Femur (tissue), 1 donor: ENCODE measurements at regions not wholly inside any gene's neighbourhood (a gene's known extent, or its start where the extent isn't known, plus 50 kb on each side); places are given as distances from the start of the nearest gene placed in this dataset.
"Not testable (repeated sequence)": the region's sequence is repeated elsewhere in the genome, so short reads cannot be mapped to it uniquely, and the experiment has no call there.

Experiments used
- DNase-seq: peaks from one replicate; pipeline ENCODE4 v3.0.0-alpha.2; 2017

- DNase-seq: no peak
These were observed 179.9 kb upstream of the PFN2 start for GRCh38 chr3:150150633-150151032.

GRCh38 chr3:150149651-150150051 lies 179.0 kb upstream of the PFN2 start:
- DNase-seq: no peak

GRCh38 chr3:150148227-150148626 lies 177.5 kb upstream of the PFN2 start:
- no peak for DNase-seq

GRCh38 chr3:150147776-150148175 lies 177.1 kb upstream of the PFN2 start:
- DNase-seq: no peak

- DNase-seq: peak; percentile 51
These were observed 176.5 kb upstream of the PFN2 start for GRCh38 chr3:150146991-150147761.

GRCh38 chr3:150145659-150146058 lies 175.0 kb upstream of the PFN2 start:
- no peak for DNase-seq

GRCh38 chr3:150144191-150144708 lies 173.6 kb upstream of the PFN2 start:
- no peak for DNase-seq

- no peak for DNase-seq
These were observed 172.2 kb upstream of the PFN2 start for GRCh38 chr3:150142936-150143335.

GRCh38 chr3:150141790-150142326 lies 171.2 kb upstream of the PFN2 start:
- no peak for DNase-seq

- DNase-seq: no peak
These were observed 170.1 kb upstream of the PFN2 start for GRCh38 chr3:150140614-150141321.

GRCh38 chr3:150138824-150139223 lies 168.1 kb upstream of the PFN2 start:
- no peak for DNase-seq

- no peak for DNase-seq
These were observed 165.5 kb upstream of the PFN2 start for GRCh38 chr3:150136242-150136641.

GRCh38 chr3:150135287-150135721 lies 164.6 kb upstream of the PFN2 start:
- DNase-seq: no peak

GRCh38 chr3:150133293-150133692 lies 162.6 kb upstream of the PFN2 start:
- DNase-seq: no peak

- no peak for DNase-seq
These were observed 161.5 kb upstream of the PFN2 start for GRCh38 chr3:150132101-150132749.

- DNase-seq: no peak
These were observed 161.0 kb upstream of the PFN2 start for GRCh38 chr3:150131663-150132062.

- DNase-seq: no peak
These were observed 159.9 kb upstream of the PFN2 start for GRCh38 chr3:150130404-150131100.

GRCh38 chr3:150129166-150129565 lies 158.5 kb upstream of the PFN2 start:
- peak; percentile 32 for DNase-seq

GRCh38 chr3:150128126-150128525 lies 157.4 kb upstream of the PFN2 start:
- DNase-seq: no peak

- DNase-seq: no peak
These were observed 156.4 kb upstream of the PFN2 start for GRCh38 chr3:150127011-150127490.

GRCh38 chr3:150124142-150124541 lies 153.4 kb upstream of the PFN2 start:
- no peak for DNase-seq

- not testable (repeated sequence) for DNase-seq
These were observed 152.6 kb upstream of the PFN2 start for GRCh38 chr3:150123249-150123648.
